Lung (tissue), 11 donors: ENCODE measurements at regions not wholly inside any gene's neighbourhood (a gene's known extent, or its start where the extent isn't known, plus 50 kb on each side); places are given as distances from the start of the nearest gene placed in this dataset.

Experiments used
- ATAC-seq: fragments of 200-7000 bp; cut with Tn5 transposase; one replicate; pipeline ENCODE4 v1.9.1; 2020; ENCODE audit warnings: moderate number of reproducible peaks; ENCODE audit not compliant: insufficient read depth, low FRiP score
- DNase-seq, 3 donors: peaks; one replicate each; pipeline ENCODE4 v3.0.0-alpha.2; 2013 to 2017
- H3K27ac ChIP-seq, 2 donors: one replicate each; pipeline ENCODE4 v1.5.1; 2013; ENCODE audit warnings: mild to moderate bottlenecking in 2 of 2, moderate library complexity in 2 of 2, control low read depth in 1 of 2, inconsistent platforms in 1 of 2, low read depth in 1 of 2, low read length in 1 of 2
- H3K27me3 ChIP-seq, 3 donors: one replicate each; pipeline ENCODE4 v1.5.1; 2013; ENCODE audit warnings: low read length in 2 of 3; ENCODE audit not compliant: control insufficient read depth in 3 of 3, insufficient read depth in 3 of 3
- H3K36me3 ChIP-seq, 4 donors: one replicate each; pipeline ENCODE4 v1.5.1; 2013; ENCODE audit warnings: low read length in 4 of 4, mild to moderate bottlenecking in 1 of 4, moderate library complexity in 1 of 4; ENCODE audit not compliant: control insufficient read depth in 4 of 4, insufficient read depth in 4 of 4
- H3K4me1 ChIP-seq, 5 donors: one replicate each; pipeline ENCODE4 v1.5.1; 2013; ENCODE audit warnings: low read length in 5 of 5, mild to moderate bottlenecking in 2 of 5, moderate library complexity in 1 of 5; ENCODE audit not compliant: control insufficient read depth in 5 of 5, insufficient read depth in 5 of 5
- H3K4me3 ChIP-seq: one replicate; pipeline ENCODE4 v1.5.1; 2013; ENCODE audit warnings: mild to moderate bottlenecking, control low read depth, moderate library complexity
- H3K9ac ChIP-seq, 2 donors: one replicate each; pipeline ENCODE4 v1.5.1; 2013; ENCODE audit warnings: low read length in 2 of 2, control low read depth in 1 of 2; ENCODE audit not compliant: insufficient read depth in 1 of 2
- H3K9me3 ChIP-seq, 4 donors: one replicate each; pipeline ENCODE4 v1.5.1; 2013; ENCODE audit warnings: low read length in 3 of 4, mild to moderate bottlenecking in 1 of 4, moderate library complexity in 1 of 4; ENCODE audit not compliant: control insufficient read depth in 4 of 4, insufficient read depth in 3 of 4
- whole genome bisulfite sequencing, 2 donors: extraction: QIAGEN DNeasy Blood & Tissue Kit; methylation state at CpG; one replicate each; pipeline ENCODE4 v1.1.7; 2013; 5-methylcytosine and 5-hydroxymethylcytosine counted together
- TF ChIP-seq, protein P1 (sequence below): IDR thresholded peaks from 2 replicates; pipeline ENCODE4 v1.5.1; 2012; ENCODE audit warnings: mild to moderate bottlenecking; ENCODE audit errors: control extremely low read depth, extremely low read depth
- donor health status: control.
- donor health status: control.
- donor health status: Bipolar disorder and iron deficiency.
- donor health status: healthy.
- donor health status: DM: yes; HTN: yes; CAD: no.

GRCh38 chr4:136670265-136670664, 862.0 kb downstream of the PCDH18 start:
- H3K4me1 ChIP-seq = no peaks in the 10 kb centered on the region
- no peaks in the 10 kb centered on the region for H3K27me3 ChIP-seq
- H3K9me3 ChIP-seq = no peaks in the 10 kb centered on the region
- no peak overlapping the region for H3K4me3 ChIP-seq
- 89 to 90% methylated on average over 2 of the region's 2 CpGs for WGBS, 2 donors
- no peak for DNase-seq
- no peak overlapping the region for H3K27ac ChIP-seq
- ATAC-seq = no peak
- no peak overlapping the region for H3K9ac ChIP-seq
- TF ChIP-seq, protein P1, sequence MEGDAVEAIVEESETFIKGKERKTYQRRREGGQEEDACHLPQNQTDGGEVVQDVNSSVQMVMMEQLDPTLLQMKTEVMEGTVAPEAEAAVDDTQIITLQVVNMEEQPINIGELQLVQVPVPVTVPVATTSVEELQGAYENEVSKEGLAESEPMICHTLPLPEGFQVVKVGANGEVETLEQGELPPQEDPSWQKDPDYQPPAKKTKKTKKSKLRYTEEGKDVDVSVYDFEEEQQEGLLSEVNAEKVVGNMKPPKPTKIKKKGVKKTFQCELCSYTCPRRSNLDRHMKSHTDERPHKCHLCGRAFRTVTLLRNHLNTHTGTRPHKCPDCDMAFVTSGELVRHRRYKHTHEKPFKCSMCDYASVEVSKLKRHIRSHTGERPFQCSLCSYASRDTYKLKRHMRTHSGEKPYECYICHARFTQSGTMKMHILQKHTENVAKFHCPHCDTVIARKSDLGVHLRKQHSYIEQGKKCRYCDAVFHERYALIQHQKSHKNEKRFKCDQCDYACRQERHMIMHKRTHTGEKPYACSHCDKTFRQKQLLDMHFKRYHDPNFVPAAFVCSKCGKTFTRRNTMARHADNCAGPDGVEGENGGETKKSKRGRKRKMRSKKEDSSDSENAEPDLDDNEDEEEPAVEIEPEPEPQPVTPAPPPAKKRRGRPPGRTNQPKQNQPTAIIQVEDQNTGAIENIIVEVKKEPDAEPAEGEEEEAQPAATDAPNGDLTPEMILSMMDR = no peak
- H3K36me3 ChIP-seq = no peaks in the 10 kb centered on the region

- Histone ChIP-seq H3K27ac (no peak overlapping the region), H3K4me3 (no peak overlapping the region), H3K36me3 (no peaks in the 10 kb centered on the region), H3K9ac (no peak overlapping the region), H3K4me1 (no peaks in the 10 kb centered on the region), H3K9me3 (no peaks in the 10 kb centered on the region), H3K27me3 (no peaks in the 10 kb centered on the region)
- DNase-seq = no peak
- TF ChIP-seq, protein P1 = no peak
- 78 to 93% methylated on average over 1 of the region's 1 CpG for WGBS, 2 donors
- ATAC-seq = no peak
Measured at GRCh38 chr4:136664988-136665387, 867.3 kb downstream of the PCDH18 start.

- DNase-seq (no peak), ATAC-seq (no peak)
- TF ChIP-seq, protein P1 = no peak
- Histone ChIP-seq H3K9me3 (no peaks in the 10 kb centered on the region), H3K9ac (no peak overlapping the region), H3K4me3 (no peak overlapping the region), H3K27me3 (no peaks in the 10 kb centered on the region), H3K36me3 (no peaks in the 10 kb centered on the region), H3K27ac (no peak overlapping the region), H3K4me1 (no peaks in the 10 kb centered on the region)
- 75 to 79% methylated on average over 1 of the region's 1 CpG for WGBS, 2 donors
Measured at GRCh38 chr4:136662539-136662938, 869.8 kb downstream of the PCDH18 start.

DNA sequence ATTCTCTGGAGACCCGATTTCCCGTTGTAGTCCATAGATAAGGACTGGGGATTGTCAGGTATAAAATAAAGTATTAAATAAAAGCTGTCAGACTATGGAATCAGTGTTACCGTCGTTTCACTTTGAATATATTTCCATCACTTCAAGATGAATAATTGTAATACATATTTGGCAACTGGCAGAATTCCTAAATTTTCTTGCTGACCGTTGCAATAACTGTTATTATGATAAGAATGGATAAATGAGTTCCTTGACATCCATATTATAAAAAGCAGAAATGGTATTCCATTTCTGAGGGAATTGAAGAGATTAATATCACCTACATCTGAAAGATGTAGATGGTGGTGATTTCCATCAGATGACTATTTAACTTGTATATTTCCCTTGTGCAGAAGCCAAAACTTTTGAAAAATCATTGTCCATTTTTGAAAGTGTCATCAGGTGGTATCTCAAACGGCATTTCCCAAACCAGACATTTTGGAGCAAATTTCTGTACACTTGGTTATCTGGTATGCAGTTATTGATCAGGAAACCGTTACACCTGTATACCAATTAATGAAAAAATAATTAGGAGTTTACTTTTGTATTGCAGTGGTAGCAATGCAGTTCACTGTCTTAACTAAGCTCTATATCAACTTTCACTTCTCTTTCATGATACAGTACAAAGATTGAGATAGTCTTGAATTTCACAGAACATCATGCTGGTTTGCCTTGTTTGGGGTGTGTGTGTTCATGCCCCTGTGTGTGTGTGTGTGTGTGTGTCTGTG, 878.5 kb downstream of the PCDH18 start:
- no peak for ATAC-seq
- WGBS, 2 donors = 80% methylated on average over 7 of the region's 7 CpGs

More for the DNA sequence above, 878.5 kb downstream of the PCDH18 start:
- peaks cover 0 to 2% (median 0%) of the 10 kb centered on the region in 4 donors for H3K9me3 ChIP-seq
- DNase-seq = no peak
- H3K27me3 ChIP-seq = no peaks in the 10 kb centered on the region
- no peaks in the 10 kb centered on the region for H3K4me1 ChIP-seq
- H3K4me3 ChIP-seq = no peak overlapping the region
- H3K27ac ChIP-seq = no peak overlapping the region
- H3K36me3 ChIP-seq = no peaks in the 10 kb centered on the region
- H3K9ac ChIP-seq = no peak overlapping the region
- TF ChIP-seq, protein P1 = no peak
